Colonic mucosa (tissue), 4 donors: ENCODE measurements at regions not wholly inside any gene's neighbourhood (a gene's known extent, or its start where the extent isn't known, plus 50 kb on each side); places are given as distances from the start of the nearest gene placed in this dataset.

Experiments used
- DNase-seq: peaks from one replicate; pipeline ENCODE4 v3.0.0-alpha.2; 2020
- H3K27ac ChIP-seq: fragments of 200-600 bp; one replicate; pipeline ENCODE4 v1.8.0; 2021
- H3K27me3 ChIP-seq: fragments of 200-600 bp; one replicate; pipeline ENCODE4 v1.8.0; 2021
- H3K36me3 ChIP-seq: fragments of 200-600 bp; one replicate; pipeline ENCODE4 v1.8.0; 2021
- H3K4me1 ChIP-seq: fragments of 200-600 bp; one replicate; pipeline ENCODE4 v1.8.0; 2021; ENCODE audit warnings: mild to moderate bottlenecking
- H3K4me3 ChIP-seq: fragments of 200-600 bp; one replicate; pipeline ENCODE4 v1.8.0; 2021
- H3K9ac ChIP-seq, 2 donors: one replicate each; pipeline ENCODE4 v1.7.0; 2013; ENCODE audit warnings: control low read depth in 2 of 2, low read depth in 2 of 2, low read length in 2 of 2
- H3K9me3 ChIP-seq: fragments of 200-600 bp; one replicate; pipeline ENCODE4 v1.8.0; 2021
- CTCF ChIP-seq: fragments of 200-600 bp; IDR thresholded peaks from one replicate; pipeline ENCODE4 v1.8.0; 2022; ENCODE audit warnings: antibody characterized with exemption, mild to moderate bottlenecking
- intact Hi-C: fragments of 100-400 bp; cut with DNase I; formaldehyde crosslinking; loops from one replicate; pipeline ENCODE4 v1.14.1; 2022
- donor health status: healthy.
- donor health status: DM: no; HTN: no; CAD: no.
- donor health status: DM: no; HTN: no; CAD: no.

DNA sequence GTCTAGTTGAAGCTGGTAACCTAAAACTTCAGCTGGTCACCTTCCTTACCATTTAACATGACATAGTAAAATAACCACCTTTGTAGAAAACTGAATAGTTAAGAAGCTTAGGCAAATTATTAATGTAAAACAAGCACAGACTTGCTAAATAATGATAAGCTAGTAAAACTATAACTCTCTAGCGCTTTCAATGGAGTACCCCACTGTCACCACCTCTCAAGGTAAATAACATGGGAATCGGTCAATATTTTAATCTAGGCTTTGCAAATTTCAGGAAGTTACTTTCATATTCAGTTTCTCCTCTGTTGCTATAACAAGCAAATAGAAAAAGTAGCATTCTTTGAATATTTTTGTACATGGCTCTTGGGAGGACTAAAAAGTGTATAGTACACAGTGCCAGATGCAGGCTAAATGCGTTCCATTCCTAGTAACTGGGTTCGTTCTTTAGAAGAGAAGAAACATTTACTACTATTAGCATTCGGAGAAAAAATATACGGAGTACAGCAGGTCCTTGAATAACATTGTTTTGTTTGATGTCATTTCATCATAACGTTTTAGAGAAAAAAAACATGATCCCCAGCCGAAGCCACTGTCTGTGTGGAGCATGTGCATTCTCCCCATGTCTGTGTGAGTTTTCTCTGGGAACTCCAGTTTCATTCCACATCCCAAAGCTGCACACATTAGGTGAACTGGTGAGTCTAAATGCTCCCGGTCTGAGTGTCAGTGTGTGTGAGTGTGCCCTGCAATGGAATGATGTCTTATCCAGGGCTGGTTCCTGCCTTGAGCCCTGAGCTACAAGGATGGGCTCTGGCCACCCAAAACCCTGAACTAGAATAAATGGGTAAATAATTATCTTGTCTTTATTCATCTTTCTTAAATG lies 52.5 kb downstream of the EPRS1 start:
- H3K9me3 ChIP-seq = no peaks in the 10 kb centered on the region
- no peak overlapping the region for H3K4me3 ChIP-seq
- no peak overlapping the region for H3K9ac ChIP-seq
- TF ChIP-seq CTCF = no peak
- H3K36me3 ChIP-seq = no peaks in the 10 kb centered on the region
- H3K4me1 ChIP-seq = no peaks in the 10 kb centered on the region
- intact Hi-C loops = loop anchor here (10.0 kb wide), 1 partner anchor 111 kb away; no protein-coding TSS in a partner anchor
- no peak overlapping the region for H3K27ac ChIP-seq
- H3K27me3 ChIP-seq = no peaks in the 10 kb centered on the region
- no peak for DNase-seq

DNA sequence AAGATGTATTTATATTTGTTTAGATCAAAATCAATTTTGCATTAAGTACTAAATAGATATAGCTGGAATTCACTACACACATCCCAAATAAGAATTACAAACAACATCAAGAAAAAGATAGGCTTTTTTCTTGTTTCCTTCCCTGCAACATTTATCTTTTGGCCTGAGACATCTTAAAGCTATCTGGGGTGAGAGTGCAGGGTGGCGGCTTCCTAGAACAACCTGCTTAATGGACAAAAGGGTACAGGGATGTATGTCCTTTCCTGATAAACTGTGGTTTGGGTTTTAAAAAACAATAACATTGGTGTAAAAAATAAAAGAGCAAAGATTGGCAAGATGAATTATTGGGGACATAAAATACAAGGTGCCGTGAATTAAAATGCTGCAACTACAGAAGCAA lies 54.4 kb downstream of the EPRS1 start:
- intact Hi-C loops = loop anchor here (10.0 kb wide), 1 partner anchor 113 kb away; no protein-coding TSS in a partner anchor

DNA sequence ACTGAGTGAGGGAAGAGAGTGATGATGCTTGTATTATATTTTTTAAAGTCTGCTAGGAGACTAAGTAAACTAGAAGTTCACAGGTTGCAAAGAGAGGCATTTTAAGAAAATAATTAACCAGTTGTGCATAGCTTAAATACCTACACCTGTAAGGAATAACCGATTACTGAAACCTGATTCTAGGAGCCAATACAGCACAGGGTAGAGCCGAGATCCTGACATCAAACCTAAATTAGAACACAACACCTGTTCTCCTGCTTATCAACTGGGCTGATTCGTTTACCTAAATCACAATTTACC lies 54.8 kb downstream of the EPRS1 start:
- intact Hi-C loops = loop anchor here (10.0 kb wide), 1 partner anchor 113 kb away; no protein-coding TSS in a partner anchor
- Histone ChIP-seq H3K27me3 (no peaks in the 10 kb centered on the region), H3K4me1 (no peaks in the 10 kb centered on the region), H3K4me3 (no peak overlapping the region), H3K9me3 (no peaks in the 10 kb centered on the region), H3K36me3 (no peaks in the 10 kb centered on the region), H3K9ac (no peak overlapping the region), H3K27ac (no peak overlapping the region)
- DNase-seq = no peak
- TF ChIP-seq CTCF = no peak

More for the DNA sequence above, 54.4 kb downstream of the EPRS1 start:
- no peak overlapping the region for H3K4me3 ChIP-seq
- H3K9ac ChIP-seq = no peak overlapping the region
- H3K4me1 ChIP-seq = no peaks in the 10 kb centered on the region
- no peaks in the 10 kb centered on the region for H3K9me3 ChIP-seq
- no peak overlapping the region for H3K27ac ChIP-seq
- no peaks in the 10 kb centered on the region for H3K27me3 ChIP-seq
- no peak for TF ChIP-seq CTCF
- no peak for DNase-seq
- H3K36me3 ChIP-seq = no peaks in the 10 kb centered on the region

DNA sequence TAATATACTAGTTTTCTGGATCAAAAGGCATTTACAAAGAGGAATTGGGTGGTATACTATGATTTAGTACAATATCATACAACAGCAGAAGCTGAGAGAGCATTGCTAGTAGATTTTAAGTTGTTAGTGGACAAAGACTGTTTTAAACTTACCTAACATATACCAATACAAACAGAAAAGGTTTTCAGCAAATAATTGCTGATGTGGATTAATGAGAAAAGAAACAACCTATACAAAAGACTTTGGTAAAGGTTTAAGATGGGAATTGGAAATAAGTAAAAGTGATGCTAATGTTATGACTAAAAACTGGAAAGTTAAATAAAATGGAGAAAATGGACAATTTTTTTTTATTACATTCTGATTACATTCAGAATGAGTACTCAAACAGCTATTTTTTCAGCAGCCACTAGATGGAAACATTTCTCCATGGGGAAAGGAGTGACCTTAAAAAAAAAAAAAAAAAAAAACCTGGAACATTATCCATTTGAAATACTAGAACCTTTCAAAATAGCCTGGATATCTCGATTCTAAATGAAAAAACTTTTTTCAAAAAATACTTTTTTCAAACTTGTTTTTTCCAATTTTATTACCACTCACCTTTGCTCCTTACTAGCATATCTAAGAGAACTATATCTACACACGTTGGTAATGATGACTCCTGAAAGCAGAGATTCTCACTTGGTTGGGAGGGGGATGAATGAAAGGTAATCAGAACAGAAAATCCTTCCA lies 55.4 kb downstream of the EPRS1 start:
- Histone ChIP-seq H3K9me3 (no peaks in the 10 kb centered on the region), H3K4me1 (no peaks in the 10 kb centered on the region), H3K36me3 (no peaks in the 10 kb centered on the region), H3K9ac (no peak overlapping the region), H3K27ac (no peak overlapping the region), H3K4me3 (no peak overlapping the region), H3K27me3 (no peaks in the 10 kb centered on the region)
- DNase-seq = no peak
- TF ChIP-seq CTCF = peak; percentile 49
- intact Hi-C loops = loop anchor here (10.0 kb wide), 1 partner anchor 114 kb away; no protein-coding TSS in a partner anchor

DNA sequence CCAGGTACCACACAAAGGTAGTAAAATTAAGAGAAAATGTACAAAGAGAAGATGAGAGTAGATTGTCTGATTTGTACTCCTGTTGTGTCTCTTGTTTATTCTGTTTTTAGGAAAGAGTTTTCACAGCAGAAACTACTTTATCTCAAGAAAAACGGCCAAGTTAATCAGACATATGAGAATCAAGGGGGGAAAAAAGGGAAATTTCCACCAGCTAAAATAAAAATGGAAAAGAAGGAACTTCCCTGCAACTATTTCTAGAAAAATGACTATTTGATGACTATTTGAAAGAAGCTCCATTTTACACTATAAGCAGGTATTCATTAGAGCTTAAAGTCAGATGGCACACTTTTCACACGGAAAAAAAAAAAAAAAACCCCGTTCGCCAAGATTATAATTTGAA lies 56.5 kb downstream of the EPRS1 start:
- intact Hi-C loops = loop anchor here (10.0 kb wide), 1 partner anchor 115 kb away; no protein-coding TSS in a partner anchor
- Histone ChIP-seq H3K9me3 (no peaks in the 10 kb centered on the region), H3K4me1 (no peaks in the 10 kb centered on the region), H3K9ac (no peak overlapping the region), H3K36me3 (no peaks in the 10 kb centered on the region), H3K27ac (no peak overlapping the region), H3K4me3 (no peak overlapping the region), H3K27me3 (no peaks in the 10 kb centered on the region)
- no peak for DNase-seq
- TF ChIP-seq CTCF = no peak
